Right renal cortex interstitium (tissue), 3 donors: ENCODE measurements at regions not wholly inside any gene's neighbourhood (a gene's known extent, or its start where the extent isn't known, plus 50 kb on each side); places are given as distances from the start of the nearest gene placed in this dataset.
A peak's percentile ranks its signal among the peaks of the same experiment; 100 is the strongest.
"Not testable (repeated sequence)": the region's sequence is repeated elsewhere in the genome, so short reads cannot be mapped to it uniquely, and the experiment has no call there.

Experiments used
- DNase-seq, 3 donors: peaks; one replicate each; pipeline ENCODE4 v3.0.0-alpha.2; 2013; ENCODE audit warnings: low read depth in 3 of 3, low spot score in 2 of 3

- not testable (repeated sequence) for DNase-seq
These were observed 89.9 kb upstream of the ZNF608 start for GRCh38 chr5:124836314-124836713.

GRCh38 chr5:124839371-124839998, 93.0 kb upstream of the ZNF608 start:
- peak; percentile 20 to 39 (median 27) for DNase-seq

- DNase-seq: no peak
These were observed 95.6 kb upstream of the ZNF608 start for GRCh38 chr5:124841829-124842712.

GRCh38 chr5:124842725-124843595, 96.5 kb upstream of the ZNF608 start:
- no peak for DNase-seq

- no peak for DNase-seq
These were observed 97.1 kb upstream of the ZNF608 start for GRCh38 chr5:124843596-124843899.

- no peak for DNase-seq
These were observed 98.0 kb upstream of the ZNF608 start for GRCh38 chr5:124844371-124844920.

GRCh38 chr5:124847907-124848306, 101.5 kb upstream of the ZNF608 start:
- no peak for DNase-seq

GRCh38 chr5:124849774-124850173, 103.3 kb upstream of the ZNF608 start:
- DNase-seq: no peak

- DNase-seq: no peak
These were observed 110.3 kb upstream of the ZNF608 start for GRCh38 chr5:124856726-124857125.

- no peak for DNase-seq
These were observed 112.2 kb upstream of the ZNF608 start for GRCh38 chr5:124858612-124859011.

- no peak for DNase-seq
These were observed 112.6 kb upstream of the ZNF608 start for GRCh38 chr5:124859027-124859426.

GRCh38 chr5:124859556-124860290, 113.3 kb upstream of the ZNF608 start:
- DNase-seq: no peak

GRCh38 chr5:124860291-124860655, 113.8 kb upstream of the ZNF608 start:
- DNase-seq: no peak

GRCh38 chr5:124865066-124865465, 118.6 kb upstream of the ZNF608 start:
- no peak for DNase-seq

- DNase-seq: no peak
These were observed 119.3 kb upstream of the ZNF608 start for GRCh38 chr5:124865603-124866354.

GRCh38 chr5:124866355-124867136, 120.1 kb upstream of the ZNF608 start:
- DNase-seq: no peak

- no peak for DNase-seq
These were observed 120.8 kb upstream of the ZNF608 start for GRCh38 chr5:124867137-124867704.

- no peak for DNase-seq
These were observed 122.2 kb upstream of the ZNF608 start for GRCh38 chr5:124868676-124869075.
